Progenitor cell of endocrine pancreas (in vitro differentiated cells): ENCODE measurements at regions not wholly inside any gene's neighbourhood (a gene's known extent, or its start where the extent isn't known, plus 50 kb on each side); places are given as distances from the start of the nearest gene placed in this dataset.

Experiments
- DNase-seq: peaks from one replicate; pipeline ENCODE4 v3.0.0; 2021; ENCODE audit warnings: low spot score; ENCODE audit not compliant: unreplicated experiment
- H3K27ac Mint-ChIP-seq: 2 replicates; pipeline ENCODE4 v1.8.0; 2021; ENCODE audit warnings: mild to moderate bottlenecking, moderate library complexity, mixed read lengths
- H3K27me3 Mint-ChIP-seq: 2 replicates; pipeline ENCODE4 v1.8.0; 2021; ENCODE audit warnings: mixed read lengths
- H3K36me3 Mint-ChIP-seq: 2 replicates; pipeline ENCODE4 v1.8.0; 2022; ENCODE audit warnings: mixed read lengths; ENCODE audit not compliant: insufficient read depth
- H3K4me1 Mint-ChIP-seq: 2 replicates; pipeline ENCODE4 v1.8.0; 2021; ENCODE audit warnings: low read depth, mixed read lengths
- H3K4me3 Mint-ChIP-seq: 2 replicates; pipeline ENCODE4 v1.8.0; 2021; ENCODE audit warnings: low read depth, mild to moderate bottlenecking, moderate library complexity, mixed read lengths
- H3K9me3 Mint-ChIP-seq: 2 replicates; pipeline ENCODE4 v1.8.0; 2021; ENCODE audit warnings: low read depth, mixed read lengths
- TF ChIP-seq, protein P1 (sequence below): fragments of 200-600 bp; sonication (generic); IDR thresholded peaks from one replicate; pipeline ENCODE4 v1.5.0; 2021; ENCODE audit warnings: antibody characterized with exemption, mild to moderate bottlenecking; ENCODE audit not compliant: unreplicated experiment

DNA sequence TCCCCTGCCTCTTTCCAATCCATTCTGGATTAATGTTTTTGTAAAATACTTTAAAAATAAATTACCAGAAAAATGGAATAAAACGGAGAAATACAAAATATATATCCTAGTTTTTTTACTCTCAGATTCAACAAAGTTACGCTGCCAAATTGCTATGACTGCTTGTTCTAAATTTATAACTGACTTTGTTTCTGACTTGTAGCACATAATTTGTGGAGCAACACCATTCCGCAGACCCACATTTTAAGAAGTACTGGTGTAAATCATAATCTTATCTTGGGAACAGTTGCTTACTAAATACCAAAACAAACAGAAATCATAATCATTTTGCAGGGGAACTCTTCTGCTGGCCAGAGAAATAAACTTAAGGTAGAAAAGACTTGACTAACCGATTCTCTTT is 339.4 kb upstream of the CBLB start:
- H3K27me3 Mint-ChIP-seq: no peaks in the 10 kb centered on the region
- H3K27ac Mint-ChIP-seq: no peak overlapping the region
- no peak overlapping the region for H3K4me3 Mint-ChIP-seq
- H3K4me1 Mint-ChIP-seq: no peaks in the 10 kb centered on the region
- TF ChIP-seq, protein P1, sequence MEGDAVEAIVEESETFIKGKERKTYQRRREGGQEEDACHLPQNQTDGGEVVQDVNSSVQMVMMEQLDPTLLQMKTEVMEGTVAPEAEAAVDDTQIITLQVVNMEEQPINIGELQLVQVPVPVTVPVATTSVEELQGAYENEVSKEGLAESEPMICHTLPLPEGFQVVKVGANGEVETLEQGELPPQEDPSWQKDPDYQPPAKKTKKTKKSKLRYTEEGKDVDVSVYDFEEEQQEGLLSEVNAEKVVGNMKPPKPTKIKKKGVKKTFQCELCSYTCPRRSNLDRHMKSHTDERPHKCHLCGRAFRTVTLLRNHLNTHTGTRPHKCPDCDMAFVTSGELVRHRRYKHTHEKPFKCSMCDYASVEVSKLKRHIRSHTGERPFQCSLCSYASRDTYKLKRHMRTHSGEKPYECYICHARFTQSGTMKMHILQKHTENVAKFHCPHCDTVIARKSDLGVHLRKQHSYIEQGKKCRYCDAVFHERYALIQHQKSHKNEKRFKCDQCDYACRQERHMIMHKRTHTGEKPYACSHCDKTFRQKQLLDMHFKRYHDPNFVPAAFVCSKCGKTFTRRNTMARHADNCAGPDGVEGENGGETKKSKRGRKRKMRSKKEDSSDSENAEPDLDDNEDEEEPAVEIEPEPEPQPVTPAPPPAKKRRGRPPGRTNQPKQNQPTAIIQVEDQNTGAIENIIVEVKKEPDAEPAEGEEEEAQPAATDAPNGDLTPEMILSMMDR: no peak
- no peaks in the 10 kb centered on the region for H3K9me3 Mint-ChIP-seq
- peaks cover 1% of the 10 kb centered on the region for H3K36me3 Mint-ChIP-seq
- no peak for DNase-seq

DNA sequence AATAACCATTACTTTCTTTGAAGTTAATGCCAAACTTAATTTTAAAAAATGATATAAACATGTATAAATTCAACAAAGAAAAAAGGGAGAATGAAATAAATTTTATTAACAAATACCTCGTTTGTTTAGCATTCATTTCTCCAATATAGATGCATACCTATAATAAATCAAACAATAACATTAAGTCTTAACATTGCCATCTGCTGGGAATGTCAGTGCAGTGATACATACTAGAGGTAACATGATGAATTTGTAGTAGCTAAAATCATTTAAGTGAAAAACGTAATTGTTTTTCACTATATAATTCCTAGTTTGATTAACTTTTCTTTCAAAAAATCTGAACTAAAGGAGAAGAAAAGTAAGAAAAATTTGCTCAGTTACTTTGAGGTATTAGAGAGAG is 340.2 kb upstream of the CBLB start:
- H3K36me3 Mint-ChIP-seq: peaks cover 1% of the 10 kb centered on the region
- H3K9me3 Mint-ChIP-seq: peaks cover under 1% of the 10 kb centered on the region
- DNase-seq: no peak
- H3K27me3 Mint-ChIP-seq: no peaks in the 10 kb centered on the region
- TF ChIP-seq, protein P1: no peak
- no peaks in the 10 kb centered on the region for H3K4me1 Mint-ChIP-seq
- no peak overlapping the region for H3K4me3 Mint-ChIP-seq
- H3K27ac Mint-ChIP-seq: no peak overlapping the region

DNA sequence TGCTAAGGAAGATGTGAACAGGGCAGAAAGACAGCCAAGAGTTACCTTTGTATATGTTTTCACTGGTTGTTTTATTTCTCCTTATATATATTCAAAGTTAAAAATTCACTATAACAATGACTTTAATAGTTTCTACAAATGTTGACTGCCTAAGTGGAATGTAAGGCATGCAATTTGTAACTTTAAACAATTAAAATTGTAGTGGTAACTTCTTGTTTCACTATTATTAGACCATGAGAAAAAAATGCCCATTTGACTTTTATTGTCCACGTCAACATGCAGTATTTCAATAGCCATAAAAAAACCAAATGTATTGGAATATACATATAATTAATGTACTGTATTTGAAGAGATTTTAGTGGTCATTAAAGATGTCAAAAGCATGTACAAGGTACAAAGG is 340.7 kb upstream of the CBLB start:
- Mint-ChIP-seq H3K36me3 (peaks cover 1% of the 10 kb centered on the region), H3K27me3 (no peaks in the 10 kb centered on the region), H3K4me1 (no peaks in the 10 kb centered on the region), H3K27ac (no peak overlapping the region), H3K4me3 (no peak overlapping the region), H3K9me3 (peaks cover 2% of the 10 kb centered on the region)
- DNase-seq: no peak
- TF ChIP-seq, protein P1: no peak

DNA sequence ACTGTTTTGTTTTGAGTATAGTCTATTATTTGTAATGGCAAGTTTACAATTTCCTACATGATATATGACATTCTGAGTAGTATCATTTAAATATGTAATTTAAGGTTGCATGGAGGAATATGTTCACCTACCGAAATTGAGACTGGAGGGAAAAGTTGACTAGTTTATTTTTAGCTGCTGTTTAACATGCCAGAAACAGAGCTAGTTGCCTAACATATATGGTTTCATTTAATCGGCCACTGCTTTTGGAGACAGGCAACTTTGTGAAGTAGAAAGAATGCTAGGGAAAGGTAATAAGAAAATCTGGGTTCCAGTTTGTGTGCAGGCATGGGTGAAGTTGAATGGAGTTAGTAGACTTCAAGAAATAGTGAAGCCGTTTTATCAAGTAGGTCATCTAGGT is 342.1 kb upstream of the CBLB start:
- H3K27me3 Mint-ChIP-seq: no peaks in the 10 kb centered on the region
- TF ChIP-seq, protein P1: no peak
- no peaks in the 10 kb centered on the region for H3K36me3 Mint-ChIP-seq
- no peaks in the 10 kb centered on the region for H3K4me1 Mint-ChIP-seq
- H3K27ac Mint-ChIP-seq: no peak overlapping the region
- DNase-seq: no peak
- peaks cover 8% of the 10 kb centered on the region for H3K9me3 Mint-ChIP-seq
- H3K4me3 Mint-ChIP-seq: no peak overlapping the region

DNA sequence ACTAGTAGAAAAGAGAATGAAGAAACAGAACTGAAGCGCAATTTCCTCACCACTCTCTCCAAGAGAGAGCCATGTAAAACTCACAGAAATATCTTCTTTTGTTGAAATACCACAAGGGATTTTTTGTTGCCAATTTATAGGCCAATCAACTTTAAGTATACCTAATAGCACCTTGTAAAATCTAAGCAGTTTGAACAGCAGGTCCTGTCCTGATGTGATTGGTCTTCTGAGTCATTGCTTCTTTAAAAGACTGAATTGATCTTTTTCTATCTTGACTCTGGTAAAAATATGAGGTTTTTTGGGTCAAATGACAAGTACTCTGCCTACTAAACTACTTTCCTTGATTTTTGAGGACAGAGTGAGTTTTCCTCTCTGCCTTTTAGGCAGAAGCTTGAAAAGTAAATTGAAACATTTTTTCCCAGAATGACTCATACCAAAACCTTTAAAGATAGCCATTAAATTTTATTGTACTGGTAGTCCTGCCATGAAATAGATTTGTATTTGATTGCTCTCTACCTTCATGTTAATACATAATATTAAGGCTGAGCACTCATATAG is 343.9 kb upstream of the CBLB start:
- Mint-ChIP-seq H3K4me1 (no peaks in the 10 kb centered on the region), H3K27me3 (no peaks in the 10 kb centered on the region), H3K9me3 (peaks cover 8% of the 10 kb centered on the region), H3K36me3 (no peaks in the 10 kb centered on the region), H3K4me3 (no peak overlapping the region), H3K27ac (no peak overlapping the region)
- no peak for DNase-seq
- TF ChIP-seq, protein P1: no peak
